Gastroesophageal sphincter (tissue), 4 donors: ENCODE measurements at regions not wholly inside any gene's neighbourhood (a gene's known extent, or its start where the extent isn't known, plus 50 kb on each side); places are given as distances from the start of the nearest gene placed in this dataset.
A peak's percentile ranks its signal among the peaks of the same experiment; 100 is the strongest.

Experiments used
- ATAC-seq: fragments of 150-250 bp; one replicate; pipeline ENCODE4 v1.9.1; 2016; ENCODE audit warnings: mild to moderate bottlenecking, moderate library complexity
- H3K27ac ChIP-seq, 4 donors: fragments of 200-600 bp; sonication (generic) in 3 of 4; 1 replicate in 3 of 4; 2 replicates in 1 of 4; pipeline ENCODE4 v1.5.1; 2016 to 2019
- H3K27me3 ChIP-seq: fragments of 200-600 bp; sonication (generic); one replicate; pipeline ENCODE4 v1.5.1; 2019
- H3K36me3 ChIP-seq, 2 donors: fragments of 200-600 bp; sonication (generic); one replicate each; pipeline ENCODE4 v1.5.1; 2019; ENCODE audit warnings: control low read depth in 1 of 2
- H3K4me1 ChIP-seq, 3 donors: fragments of 200-600 bp; sonication (generic); 1 replicate in 2 of 3; 2 replicates in 1 of 3; pipeline ENCODE4 v1.5.1; 2016 to 2019; ENCODE audit warnings: control low read depth in 2 of 3
- H3K4me3 ChIP-seq, 2 donors: fragments of 200-600 bp; sonication (generic); one replicate each; pipeline ENCODE4 v1.5.1; 2019; ENCODE audit warnings: mild to moderate bottlenecking in 1 of 2, moderate library complexity in 1 of 2
- H3K9me3 ChIP-seq, 3 donors: fragments of 200-600 bp; sonication (generic); one replicate each; pipeline ENCODE4 v1.5.1; 2017 to 2019; ENCODE audit warnings: control low read depth in 2 of 3
- CTCF ChIP-seq, 4 experiments: fragments of 200-600 bp in 2 of 4; fragments of 450-650 bp in 2 of 4; sonication (generic) in 1 of 4; IDR thresholded peaks; one replicate each; pipeline ENCODE4 v1.5.1; 2017 to 2019; ENCODE audit warnings: antibody characterized with exemption in 4 of 4, mild to moderate bottlenecking in 2 of 4, moderate library complexity in 2 of 4
- EP300 ChIP-seq: sonication (generic); formaldehyde crosslinking; IDR thresholded peaks from one replicate; pipeline ENCODE4 v1.6.1; 2017; ENCODE audit warnings: antibody characterized with exemption, mild to moderate bottlenecking
- POLR2A ChIP-seq, 2 donors: fragments of 450-650 bp; IDR thresholded peaks; one replicate each; pipeline ENCODE4 v1.6.1; 2017; ENCODE audit warnings: antibody characterized with exemption in 2 of 2, mild to moderate bottlenecking in 2 of 2, moderate library complexity in 1 of 2
- POLR2AphosphoS5 ChIP-seq: sonication (generic); formaldehyde crosslinking; IDR thresholded peaks from one replicate; pipeline ENCODE4 v1.6.1; 2017; ENCODE audit warnings: antibody characterized with exemption
- WGBS, 2 donors: methylation state at CpG; one replicate each; pipeline ENCODE4 v1.1.5; 2018; ENCODE audit warnings: low coverage in 1 of 2; 5-methylcytosine and 5-hydroxymethylcytosine counted together

- TF ChIP-seq CTCF (IDR thresholded peaks at IDR 0.05), result no peak
- no peak for TF ChIP-seq POLR2AphosphoS5
- no peak for TF ChIP-seq EP300
- TF ChIP-seq POLR2A (IDR thresholded peaks at IDR 0.05), result no peak
Measured at GRCh38 chr10:3723766-3724165, 61.2 kb downstream of the KLF6 start.

GRCh38 chr10:3720228-3721019, 64.6 kb downstream of the KLF6 start:
- no peaks in the 10 kb centered on the region for H3K27me3 ChIP-seq
- 93 to 94% methylated on average over 3 to 6 of the region's 8 CpGs for WGBS, 2 donors
- H3K36me3 ChIP-seq, result no peaks in the 10 kb centered on the region
- H3K27ac ChIP-seq, result no peak overlapping the region
- H3K9me3 ChIP-seq, result no peaks in the 10 kb centered on the region
- H3K4me3 ChIP-seq, result no peak overlapping the region
- no peaks in the 10 kb centered on the region for H3K4me1 ChIP-seq
- ATAC-seq, result peak; percentile 83
- TF ChIP-seq EP300, result no peak
- peak; percentile 13 for TF ChIP-seq POLR2AphosphoS5

More at GRCh38 chr10:3723766-3724165, 61.2 kb downstream of the KLF6 start:
- H3K4me3 ChIP-seq, result no peak overlapping the region
- H3K4me1 ChIP-seq, result no peaks in the 10 kb centered on the region
- H3K36me3 ChIP-seq, result no peaks in the 10 kb centered on the region
- no peak overlapping the region for H3K27ac ChIP-seq
- 75 to 86% methylated on average over 5 of the region's 5 CpGs for WGBS, 2 donors
- H3K9me3 ChIP-seq, result no peaks in the 10 kb centered on the region
- ATAC-seq, result no peak
- no peaks in the 10 kb centered on the region for H3K27me3 ChIP-seq

DNA sequence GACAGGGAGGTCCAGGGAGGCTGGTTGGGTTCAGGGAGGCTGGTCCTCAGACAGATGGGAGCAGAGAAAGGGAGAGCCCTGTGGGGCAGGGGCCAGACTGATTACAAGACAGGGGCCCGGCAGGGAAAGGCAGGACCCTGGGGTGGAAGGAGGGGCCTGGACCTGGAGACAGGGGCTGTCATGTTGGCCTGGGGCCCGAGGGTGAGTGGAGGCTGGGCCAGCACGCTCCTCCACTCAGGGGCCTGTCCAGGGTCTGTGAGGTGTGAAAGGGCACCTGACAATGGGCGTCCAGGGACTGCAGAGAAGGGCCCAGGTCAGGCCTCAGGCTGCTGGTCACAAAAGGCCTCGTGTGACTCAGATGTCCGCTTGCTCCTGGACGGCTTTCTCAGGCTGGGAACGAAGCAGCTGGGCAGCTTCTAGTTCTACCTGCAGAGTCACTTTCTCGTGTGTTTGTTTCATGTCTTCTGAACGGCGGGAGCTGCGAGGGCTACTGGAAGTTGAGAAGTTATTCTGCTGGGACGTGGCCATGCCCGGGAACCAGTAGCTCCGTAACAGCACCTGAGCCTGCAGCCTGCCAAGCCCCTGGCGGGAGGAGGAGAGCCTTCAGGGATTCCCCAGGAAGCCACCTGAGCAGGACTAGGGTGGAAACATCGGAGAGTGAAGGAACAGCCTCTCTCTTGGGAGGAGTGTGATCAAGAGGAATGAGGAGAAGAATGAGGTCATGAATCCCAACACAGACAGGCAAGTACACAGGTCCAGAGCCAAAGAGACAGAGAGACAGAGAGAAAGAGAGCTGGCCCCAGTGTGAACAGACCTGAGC, 65.8 kb downstream of the KLF6 start:
- Histone ChIP-seq H3K27ac (no peak overlapping the region), H3K36me3 (no peaks in the 10 kb centered on the region), H3K4me3 (no peak overlapping the region), H3K9me3 (no peaks in the 10 kb centered on the region), H3K4me1 (peaks cover 0 to 4% (median 0%) of the 10 kb centered on the region in 3 donors), H3K27me3 (no peaks in the 10 kb centered on the region)
- ATAC-seq, result no peak
- TF ChIP-seq POLR2A (IDR thresholded peaks at IDR 0.05) (no peak), CTCF (IDR thresholded peaks at IDR 0.05) (no peak), EP300 (no peak), POLR2AphosphoS5 (no peak)
- 78 to 90% methylated on average over 3 to 4 of the region's 17 CpGs for WGBS, 2 donors

GRCh38 chr10:3716093-3716492, 68.9 kb downstream of the KLF6 start:
- Histone ChIP-seq H3K36me3 (no peaks in the 10 kb centered on the region), H3K4me1 (peaks cover 0 to 4% (median 0%) of the 10 kb centered on the region in 3 donors), H3K27ac (no peak overlapping the region), H3K9me3 (peaks cover 0 to 19% (median 0%) of the 10 kb centered on the region in 3 donors), H3K27me3 (no peaks in the 10 kb centered on the region), H3K4me3 (no peak overlapping the region)
- no peak for ATAC-seq
- 80 to 93% methylated on average over 3 to 6 of the region's 9 CpGs for WGBS, 2 donors
- TF ChIP-seq CTCF (IDR thresholded peaks at IDR 0.05), result no peak
- TF ChIP-seq EP300, result no peak
- no peak for TF ChIP-seq POLR2AphosphoS5
- no peak for TF ChIP-seq POLR2A (IDR thresholded peaks at IDR 0.05)

DNA sequence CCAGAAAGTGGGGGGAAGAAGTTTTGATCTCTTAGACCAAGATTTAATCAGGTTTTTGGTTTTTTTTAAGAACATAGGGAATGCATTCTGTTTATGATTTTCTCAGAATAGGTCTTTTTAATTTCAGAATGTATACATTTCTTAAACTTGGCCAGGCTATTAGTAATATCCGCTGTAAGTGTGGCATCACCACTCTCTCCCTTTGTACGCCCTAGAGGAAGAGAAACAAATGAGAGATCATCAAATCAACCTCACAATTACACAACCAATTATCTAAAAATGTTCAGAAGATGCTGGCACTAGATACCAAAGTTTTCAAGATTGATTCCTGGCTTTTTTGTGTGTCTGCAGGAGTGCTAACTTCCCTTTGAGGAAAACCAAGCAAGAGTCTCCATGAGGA, 70.0 kb downstream of the KLF6 start:
- Histone ChIP-seq H3K4me1 (peaks cover 0 to 4% (median 0%) of the 10 kb centered on the region in 3 donors), H3K4me3 (no peak overlapping the region), H3K36me3 (no peaks in the 10 kb centered on the region), H3K9me3 (peaks cover 0 to 20% (median 0%) of the 10 kb centered on the region in 3 donors), H3K27me3 (no peaks in the 10 kb centered on the region), H3K27ac (peak overlapping the region in 2 of 4 donors; percentile 2 to 4)
- TF ChIP-seq POLR2AphosphoS5 (no peak), EP300 (no peak), POLR2A (IDR thresholded peaks at IDR 0.05) (no peak), CTCF (IDR thresholded peaks at IDR 0.05) (no peak)
- 60 to 88% methylated on average over 1 to 2 of the region's 2 CpGs for WGBS, 2 donors
- no peak for ATAC-seq
